G401 (cell line): ENCODE measurements at regions not wholly inside any gene's neighbourhood (a gene's known extent, or its start where the extent isn't known, plus 50 kb on each side); places are given as distances from the start of the nearest gene placed in this dataset.

Source experiments
- DNase-seq: peaks from one replicate; pipeline ENCODE4 v3.0.0-alpha.2; 2015; ENCODE audit warnings: low spot score
- in situ Hi-C: cut with HindIII; loops from 2 replicates; pipeline ENCODE4 v1.10.0; 2016; ENCODE audit warnings: low sequenced_read_pairs, mixed read lengths

- in situ Hi-C loops, result no loop called here
- no peak for DNase-seq
Measured at GRCh38 chr10:129157185-129157584, 309.9 kb upstream of the MGMT start.

DNA sequence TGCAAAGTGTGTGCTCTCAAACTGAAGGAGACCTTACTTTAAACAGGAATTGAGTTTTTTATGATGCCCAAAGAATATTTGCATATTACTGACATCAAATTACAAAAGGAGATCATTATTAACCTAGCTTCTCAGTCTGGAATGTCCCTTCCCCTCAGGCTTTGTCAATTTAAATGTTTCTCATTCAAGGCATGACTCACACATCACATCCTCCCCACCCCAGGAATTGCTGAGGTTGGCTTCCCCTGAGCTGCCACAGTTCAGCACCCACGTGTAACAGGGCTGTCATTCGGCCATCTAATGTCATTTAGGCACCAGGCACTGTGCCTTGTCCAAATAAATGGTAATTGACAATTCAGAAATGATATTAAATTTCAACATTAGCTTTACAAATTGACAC lies 305.9 kb upstream of the MGMT start:
- DNase-seq, result no peak
- in situ Hi-C loops, result no loop called here

DNA sequence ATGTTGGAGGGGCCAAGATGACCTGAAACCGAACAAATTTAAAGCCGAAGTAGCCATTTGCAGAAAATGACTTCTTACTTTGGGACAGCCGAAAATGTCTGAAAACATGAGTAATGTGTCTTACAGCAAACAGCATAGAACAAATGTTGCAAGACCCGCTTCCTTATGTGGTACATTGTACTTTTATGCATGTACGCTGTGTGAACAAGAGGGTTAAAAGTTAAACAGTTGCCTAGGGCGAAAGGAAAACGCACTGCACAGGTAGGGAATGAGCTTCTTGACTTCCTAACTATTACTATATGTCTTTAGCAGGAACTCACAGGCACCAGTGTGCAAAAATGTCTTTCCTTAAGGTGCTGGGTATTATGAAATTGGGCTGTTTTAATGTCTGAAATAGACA lies 303.5 kb upstream of the MGMT start:
- in situ Hi-C loops, result no loop called here
- DNase-seq, result no peak

- in situ Hi-C loops, result no loop called here
- DNase-seq, result peak; percentile 2
Measured at GRCh38 chr10:129165076-129165720, 301.8 kb upstream of the MGMT start.

DNA sequence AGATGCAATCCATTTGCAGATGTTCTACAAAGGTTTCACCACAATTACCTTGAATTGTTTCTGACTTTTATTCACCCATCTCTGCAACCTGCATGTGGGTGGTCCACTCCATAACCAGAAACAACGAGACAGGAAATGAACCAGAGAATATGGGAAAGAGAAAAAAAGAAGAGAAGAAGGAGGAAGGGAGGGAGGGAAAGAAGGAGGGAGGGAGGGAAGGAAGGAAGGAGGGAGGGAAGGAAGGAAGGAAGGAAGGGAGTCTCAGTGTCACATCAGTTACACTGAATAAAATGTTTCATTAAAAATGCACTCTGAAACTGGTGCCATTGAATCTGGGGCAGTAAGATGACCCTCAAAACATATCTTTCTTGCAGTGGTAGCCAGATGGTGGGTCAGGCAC lies 301.3 kb upstream of the MGMT start:
- in situ Hi-C loops, result no loop called here

GRCh38 chr10:129168660-129169059 lies 298.4 kb upstream of the MGMT start:
- in situ Hi-C loops, result no loop called here
- DNase-seq, result no peak

More for the DNA sequence above, 301.3 kb upstream of the MGMT start:
- no peak for DNase-seq

DNA sequence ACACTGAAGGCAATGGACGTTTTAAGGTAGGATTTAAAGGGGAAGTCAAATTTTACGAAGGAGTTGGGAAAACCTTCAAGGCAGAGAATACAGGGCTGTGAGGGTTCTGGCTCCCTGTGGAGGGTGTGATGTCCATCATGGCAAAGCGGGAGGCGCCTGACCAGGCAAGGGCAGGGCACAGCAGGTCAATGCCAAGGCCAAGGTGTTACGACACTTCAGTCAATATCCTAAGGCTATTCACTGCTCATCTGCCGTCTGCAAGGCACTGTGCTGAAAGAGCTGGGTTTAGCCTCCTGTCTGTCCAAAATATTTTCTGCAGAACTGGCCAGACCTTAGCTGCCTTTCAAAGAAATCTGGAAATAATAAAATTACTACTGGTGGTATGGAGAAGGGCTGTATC lies 297.9 kb upstream of the MGMT start:
- no peak for DNase-seq
- in situ Hi-C loops, result no loop called here

- in situ Hi-C loops, result no loop called here
- DNase-seq, result no peak
Measured at GRCh38 chr10:129170812-129171211, 296.2 kb upstream of the MGMT start.

GRCh38 chr10:129171812-129172211 lies 295.2 kb upstream of the MGMT start:
- no peak for DNase-seq
- in situ Hi-C loops, result no loop called here

- no peak for DNase-seq
- in situ Hi-C loops, result no loop called here
Measured at GRCh38 chr10:129174232-129175014, 292.6 kb upstream of the MGMT start.

DNA sequence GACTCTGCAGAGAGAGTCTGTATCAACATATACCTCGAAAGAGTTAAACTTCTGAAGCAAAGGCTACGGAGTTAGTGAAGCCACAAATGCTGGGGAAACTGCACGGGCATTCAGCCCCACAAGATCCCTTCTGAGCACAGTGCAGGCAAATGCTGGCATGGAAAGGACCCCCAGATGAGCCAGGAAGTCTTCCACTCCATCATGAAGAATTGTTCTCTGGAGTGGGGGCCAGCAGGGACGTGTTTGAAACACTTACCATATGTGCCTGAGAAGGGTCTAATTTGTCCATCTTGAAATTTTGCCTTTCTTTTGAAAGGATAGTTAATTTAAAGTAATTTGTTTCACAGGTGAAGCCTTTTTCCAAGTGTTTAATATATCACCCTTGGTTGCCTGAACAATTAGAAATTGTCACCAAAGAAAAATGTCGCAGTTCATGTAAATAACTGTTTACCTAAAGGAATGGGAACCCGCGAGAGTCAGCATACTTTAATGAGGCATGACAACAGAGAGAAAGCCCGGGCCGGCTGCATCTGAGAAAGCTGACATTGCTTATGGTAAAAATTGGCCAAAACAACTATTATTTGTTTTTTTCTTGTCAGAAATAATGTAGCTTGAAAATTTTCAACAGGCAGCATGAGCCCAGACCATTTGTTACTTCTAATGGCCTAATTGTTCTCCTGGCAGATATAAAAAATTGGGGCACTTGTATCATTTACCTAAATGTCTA lies 287.6 kb upstream of the MGMT start:
- no peak for DNase-seq
- in situ Hi-C loops, result no loop called here

DNA sequence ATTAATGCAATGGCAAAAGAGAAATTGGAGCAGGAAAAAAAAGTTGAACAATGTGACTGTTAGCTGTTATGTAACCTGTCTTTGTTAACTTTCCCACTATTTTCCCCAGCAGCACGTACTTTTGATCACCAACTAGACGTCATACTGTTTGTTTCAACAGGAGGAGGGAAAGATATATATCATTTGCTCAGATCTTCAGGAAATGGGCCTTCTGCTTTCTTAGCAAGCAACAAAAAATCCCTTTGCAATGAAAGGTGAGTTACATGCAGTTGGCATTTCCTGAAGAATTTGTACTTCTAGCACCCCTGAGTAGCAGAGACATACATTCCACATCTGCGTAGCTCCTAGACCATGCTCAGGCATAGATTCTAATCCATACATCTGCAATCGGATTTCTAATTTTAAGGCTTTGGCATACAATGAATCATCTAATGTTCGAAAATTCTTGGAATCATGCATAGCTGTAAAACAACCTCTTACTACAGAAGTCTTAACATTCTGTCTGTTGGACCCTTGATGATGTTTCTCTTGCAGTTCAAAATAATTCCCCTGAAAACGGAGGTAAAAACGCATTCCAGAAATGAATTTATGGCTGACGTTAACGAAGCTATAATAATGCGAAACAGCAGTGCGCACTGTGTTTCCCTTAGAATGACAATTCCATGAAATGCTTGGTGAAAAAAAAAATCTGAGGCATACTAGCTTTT lies 286.9 kb upstream of the MGMT start:
- DNase-seq, result no peak
- in situ Hi-C loops, result no loop called here

- in situ Hi-C loops, result no loop called here
- no peak for DNase-seq
Measured at GRCh38 chr10:129184196-129184595, 282.8 kb upstream of the MGMT start.

GRCh38 chr10:129187331-129187730 lies 279.7 kb upstream of the MGMT start:
- in situ Hi-C loops, result no loop called here
- no peak for DNase-seq

GRCh38 chr10:129191797-129192196 lies 275.2 kb upstream of the MGMT start:
- in situ Hi-C loops, result no loop called here
- DNase-seq, result no peak

GRCh38 chr10:129192344-129193128 lies 274.5 kb upstream of the MGMT start:
- no peak for DNase-seq
- in situ Hi-C loops, result no loop called here

- DNase-seq, result no peak
- in situ Hi-C loops, result no loop called here
Measured at GRCh38 chr10:129193148-129193547, 273.9 kb upstream of the MGMT start.

DNA sequence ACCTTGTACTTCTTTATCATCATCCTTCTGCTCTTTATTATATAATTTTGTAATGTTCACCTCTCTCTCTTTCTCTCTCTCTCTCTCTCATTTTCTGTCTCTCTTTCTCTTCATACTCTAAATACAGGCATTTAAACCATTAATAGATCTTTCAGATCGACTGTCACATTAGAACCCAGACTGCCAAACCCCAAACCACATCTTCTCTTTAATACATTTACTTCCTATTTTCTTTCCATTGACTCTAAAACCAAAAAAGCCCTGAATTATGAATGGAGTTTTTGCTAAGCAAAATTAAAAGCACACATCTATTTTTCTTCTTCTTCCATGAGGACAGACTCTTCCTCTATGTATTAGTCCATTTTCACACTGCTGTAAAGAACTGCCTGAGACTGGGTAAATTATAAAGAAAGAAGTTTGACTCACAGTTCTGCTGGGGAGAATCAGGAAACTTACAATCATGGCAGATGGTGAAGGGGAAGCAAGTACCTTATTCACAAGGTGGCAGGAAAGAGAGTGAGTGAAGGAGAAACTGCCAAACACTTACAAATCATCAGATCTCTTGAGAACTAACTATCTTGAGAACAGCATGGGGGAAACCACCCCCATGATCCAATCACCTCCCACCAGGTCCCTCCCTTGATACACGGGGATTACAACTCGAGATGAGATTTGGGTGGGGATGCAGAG lies 272.7 kb upstream of the MGMT start:
- no peak for DNase-seq
- in situ Hi-C loops, result no loop called here
